Motor neuron (in vitro differentiated cells): ENCODE measurements at regions not wholly inside any gene's neighbourhood (a gene's known extent, or its start where the extent isn't known, plus 50 kb on each side); places are given as distances from the start of the nearest gene placed in this dataset.
"Not testable (repeated sequence)": the region's sequence is repeated elsewhere in the genome, so short reads cannot be mapped to it uniquely, and the experiment has no call there.

ENCODE experiments used
- ATAC-seq, 8 experiments: fragments of 200-7000 bp; cut with Tn5 transposase; replicated peaks in 6 of 8; 2 replicates each; pipeline ENCODE4 v1.8.0; 2021; ENCODE audit warnings: mild to moderate bottlenecking in 8 of 8, moderate library complexity in 8 of 8
- H3K27ac ChIP-seq, 2 donors: fragments of 250-450 bp; sonication (Bioruptor Pico); 2 replicates each; pipeline ENCODE4 v1.9.0; 2021; ENCODE audit warnings: antibody characterized with exemption in 2 of 2, mild to moderate bottlenecking in 2 of 2, moderate library complexity in 1 of 2
- H3K4me1 ChIP-seq, 2 donors: fragments of 250-450 bp; sonication (Bioruptor Pico); replicated peaks in 1 of 2; 2 replicates each; pipeline ENCODE4 v1.6.1; 2021; ENCODE audit warnings: antibody characterized with exemption in 2 of 2, mild to moderate bottlenecking in 2 of 2, moderate library complexity in 1 of 2
- H3K4me3 ChIP-seq, 5 donors: fragments of 250-450 bp; sonication (Bioruptor Pico); 2 replicates each; pipeline ENCODE4 v1.9.0; 2021; ENCODE audit warnings: antibody characterized with exemption in 5 of 5, mild to moderate bottlenecking in 5 of 5, moderate library complexity in 4 of 5
- WGBS, 10 experiments: fragments of 450-650 bp; shearing (Covaris generic); methylation state at CpG; one replicate each; pipeline ENCODE4 v1.0.0; 2022; 5-methylcytosine and 5-hydroxymethylcytosine counted together
- in situ Hi-C, 9 experiments: fragments of 400-800 bp; cut with MboI; loops; one replicate each; pipeline ENCODE4 v1.15.0; 2021; ENCODE audit warnings: low sequenced_read_pairs in 9 of 9, low pct_unique_long_range_greater_than_20kb in 2 of 9; ENCODE audit not compliant: unreplicated experiment in 9 of 9

GRCh38 chr20:50362177-50362576 is 148.0 kb upstream of the PTPN1 start:
- WGBS, 10 experiments: 67 to 100% (median 87%) methylated on average over 1 to 3 of the region's 6 CpGs; no CpG with 5 or more reads in 3 of the 10 experiments
- H3K27ac ChIP-seq, H3K4me3 ChIP-seq, H3K4me1 ChIP-seq, ATAC-seq: not testable (repeated sequence)
- in situ Hi-C loops: loop anchor here in 1 of 9 experiments (25.0 kb wide), 1 partner anchor 150 kb away; no protein-coding TSS in a partner anchor

DNA sequence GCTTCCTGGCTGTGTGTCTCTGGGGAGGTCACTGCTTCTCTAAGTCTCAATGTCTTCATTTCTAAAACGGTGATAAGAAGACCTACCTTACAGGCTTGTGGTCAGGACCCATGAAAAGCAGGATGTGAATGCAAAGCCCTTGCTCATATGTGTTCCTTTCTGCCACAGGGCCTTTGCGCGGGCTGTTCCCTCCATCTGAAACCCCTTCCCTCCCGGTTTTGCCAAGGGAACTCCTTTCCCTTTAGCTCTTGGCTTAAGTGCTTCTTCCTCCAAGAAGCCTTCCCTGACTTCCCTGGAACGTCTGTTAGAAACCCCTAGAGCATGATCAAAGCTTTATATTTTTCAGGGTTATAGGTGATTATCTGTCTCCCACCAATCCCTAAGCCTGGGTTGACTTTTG is 147.2 kb upstream of the PTPN1 start:
- in situ Hi-C loops: loop anchor here in 1 of 9 experiments (25.0 kb wide), 1 partner anchor 151 kb away; no protein-coding TSS in a partner anchor
- no peak overlapping the region for H3K27ac ChIP-seq
- no peak for ATAC-seq
- H3K4me3 ChIP-seq: no peak overlapping the region
- WGBS, 10 experiments: 0 to 100% (median 25%) methylated on average over 1 to 5 of the region's 5 CpGs; no CpG with 5 or more reads in 2 of the 10 experiments
- H3K4me1 ChIP-seq: no peaks in the 10 kb centered on the region

GRCh38 chr20:50363479-50363878 is 146.7 kb upstream of the PTPN1 start:
- no peak for ATAC-seq
- in situ Hi-C loops: loop anchor here in 1 of 9 experiments (25.0 kb wide), 1 partner anchor 151 kb away; no protein-coding TSS in a partner anchor
- no peak overlapping the region for H3K4me3 ChIP-seq
- 50 to 87% (median 75%) methylated on average over 1 to 5 of the region's 5 CpGs; no CpG with 5 or more reads in 5 of the 10 experiments for WGBS, 10 experiments
- no peak overlapping the region for H3K27ac ChIP-seq
- H3K4me1 ChIP-seq: no peaks in the 10 kb centered on the region

GRCh38 chr20:50364542-50364941 is 145.6 kb upstream of the PTPN1 start:
- WGBS, 10 experiments: 0 to 68% (median 33%) methylated on average over 1 to 6 of the region's 6 CpGs; no CpG with 5 or more reads in 2 of the 10 experiments
- H3K4me1 ChIP-seq: no peaks in the 10 kb centered on the region
- H3K27ac ChIP-seq: no peak overlapping the region
- in situ Hi-C loops: loop anchor here in 1 of 9 experiments (25.0 kb wide), 1 partner anchor 152 kb away; no protein-coding TSS in a partner anchor
- H3K4me3 ChIP-seq: no peak overlapping the region
- ATAC-seq: no peak

DNA sequence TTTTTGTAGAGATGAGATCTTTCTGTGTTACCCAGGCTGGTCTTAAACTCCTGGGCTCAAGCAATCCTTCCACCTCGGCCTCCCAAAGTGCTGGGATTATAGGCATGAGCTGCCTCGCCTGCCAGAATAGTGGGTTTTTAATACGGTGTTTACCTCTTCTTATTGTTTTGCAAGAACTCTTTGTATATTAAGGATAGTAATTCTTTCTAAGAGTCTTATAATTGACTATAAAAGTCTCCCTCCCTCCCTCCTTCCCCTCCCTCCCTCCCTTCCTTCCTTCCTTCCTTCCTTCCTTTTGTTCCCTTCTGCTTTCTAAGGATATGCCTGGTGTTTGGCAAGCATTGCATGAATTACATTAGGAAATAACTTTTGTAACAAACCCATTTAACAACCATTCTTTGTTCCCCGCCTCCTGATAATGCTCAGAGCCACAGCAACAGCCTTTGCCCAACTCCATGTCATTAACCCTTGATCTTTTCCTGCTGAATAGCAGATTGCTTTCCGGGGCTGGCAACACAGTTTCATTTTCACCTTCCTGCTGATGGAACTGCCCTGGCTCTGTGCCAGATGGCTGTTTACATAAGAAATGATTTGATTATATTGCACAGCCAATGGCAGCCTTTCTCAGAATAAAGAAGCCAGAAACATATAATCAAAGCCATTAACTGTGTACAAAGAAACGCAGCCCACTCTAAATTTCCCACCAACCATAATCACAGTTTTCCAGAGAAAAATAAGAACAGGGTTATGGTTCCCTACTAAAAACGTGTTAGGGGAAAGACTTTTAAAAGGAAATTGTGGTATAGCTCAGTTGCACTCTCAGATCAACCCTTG is 143.7 kb upstream of the PTPN1 start:
- WGBS, 10 experiments: 6 to 56% (median 25%) methylated on average over 1 to 5 of the region's 7 CpGs; no CpG with 5 or more reads in 1 of the 10 experiments
- H3K27ac ChIP-seq: no peak overlapping the region
- no peak overlapping the region for H3K4me3 ChIP-seq
- ATAC-seq: peak; percentile 19 to 83 (median 74)
- no peaks in the 10 kb centered on the region for H3K4me1 ChIP-seq
- in situ Hi-C loops: loop anchor here in 1 of 9 experiments (25.0 kb wide), 1 partner anchor 154 kb away; no protein-coding TSS in a partner anchor

GRCh38 chr20:50367104-50367674 is 143.0 kb upstream of the PTPN1 start:
- Histone ChIP-seq H3K4me3 (no peak overlapping the region), H3K4me1 (no peaks in the 10 kb centered on the region), H3K27ac (no peak overlapping the region)
- WGBS, 10 experiments: 50 to 100% (median 68%) methylated on average over 1 to 5 of the region's 5 CpGs
- no peak for ATAC-seq
- in situ Hi-C loops: loop anchor here in 1 of 9 experiments (25.0 kb wide), 1 partner anchor 155 kb away; no protein-coding TSS in a partner anchor

DNA sequence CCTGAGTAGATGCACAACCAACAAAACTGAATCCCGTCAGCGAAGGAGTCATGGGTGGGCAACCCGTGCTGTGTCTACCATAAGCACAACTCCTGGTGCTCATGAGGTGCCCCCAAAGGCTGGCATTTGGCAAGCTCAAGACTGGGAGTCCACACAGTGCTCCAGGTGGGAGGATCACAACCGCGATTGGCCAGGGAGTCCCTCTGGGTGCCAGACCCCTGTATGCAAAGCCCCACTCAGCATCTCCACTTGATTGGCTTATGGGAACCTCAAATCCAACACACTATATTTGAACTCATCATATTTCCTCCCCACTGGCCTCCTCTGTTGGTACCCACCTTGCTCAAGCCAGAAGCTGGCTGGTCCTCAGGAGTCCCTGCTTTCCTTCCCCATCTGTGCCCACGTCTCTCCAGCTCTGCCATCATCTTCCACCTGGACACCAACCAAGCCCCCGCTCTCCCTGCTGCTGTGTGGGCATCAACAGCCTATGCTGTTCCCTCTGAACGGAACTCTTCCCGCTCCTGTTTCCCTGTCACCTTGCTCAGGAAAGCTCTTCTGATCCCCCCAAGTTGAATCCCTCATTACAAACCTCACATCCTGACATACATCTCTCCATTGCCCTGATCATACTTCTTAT is 142.3 kb upstream of the PTPN1 start:
- no peaks in the 10 kb centered on the region for H3K4me1 ChIP-seq
- no peak overlapping the region for H3K4me3 ChIP-seq
- in situ Hi-C loops: loop anchor here in 1 of 9 experiments (25.0 kb wide), 1 partner anchor 156 kb away; no protein-coding TSS in a partner anchor
- H3K27ac ChIP-seq: no peak overlapping the region
- 57 to 100% (median 92%) methylated on average over 2 to 5 of the region's 9 CpGs; no CpG with 5 or more reads in 5 of the 10 experiments for WGBS, 10 experiments
- no peak for ATAC-seq

DNA sequence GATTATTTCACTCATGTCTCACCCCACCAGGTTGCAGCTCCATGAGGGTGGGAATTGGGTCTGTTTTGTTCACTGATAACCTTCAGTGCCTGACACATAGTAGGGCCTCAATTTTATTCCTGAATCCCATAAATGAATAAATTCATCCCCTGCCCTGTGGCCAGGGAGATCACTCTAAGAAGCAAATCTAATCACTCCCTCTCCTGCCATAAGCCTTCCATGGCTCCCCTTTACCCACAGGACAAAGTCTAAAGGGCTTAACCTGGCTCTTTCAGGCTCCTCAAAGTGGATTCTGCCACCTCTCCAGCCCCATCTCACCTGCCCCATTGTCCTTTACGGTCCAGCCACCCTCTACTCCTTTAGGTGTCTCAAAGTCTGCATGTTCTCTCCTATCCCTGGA is 141.8 kb upstream of the PTPN1 start:
- WGBS, 10 experiments: 30 to 100% (median 83%) methylated on average over 1 of the region's 1 CpG; no CpG with 5 or more reads in 5 of the 10 experiments
- H3K4me1 ChIP-seq: no peaks in the 10 kb centered on the region
- in situ Hi-C loops: loop anchor here in 1 of 9 experiments (25.0 kb wide), 1 partner anchor 156 kb away; no protein-coding TSS in a partner anchor
- no peak for ATAC-seq
- no peak overlapping the region for H3K4me3 ChIP-seq
- no peak overlapping the region for H3K27ac ChIP-seq

DNA sequence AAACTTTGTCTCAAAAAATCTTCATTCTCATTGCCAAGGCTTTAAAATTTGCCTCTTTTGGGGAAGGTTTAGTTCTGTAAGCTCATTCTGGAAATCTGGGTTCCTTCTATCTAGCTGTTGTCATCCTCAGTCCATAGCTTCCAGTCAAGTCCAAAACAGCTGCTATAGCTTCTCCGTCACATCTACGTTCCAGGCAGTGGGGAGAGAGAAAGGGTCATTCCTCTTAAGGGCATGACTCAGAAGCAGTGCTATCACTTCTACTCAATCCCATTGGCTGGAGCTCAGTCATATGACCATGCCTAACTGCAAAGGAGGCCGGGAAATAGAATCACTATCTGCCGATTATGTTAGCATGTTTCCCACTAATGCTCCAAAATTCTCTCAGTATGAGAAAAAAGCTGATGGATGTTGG is 141.4 kb upstream of the PTPN1 start:
- 58 to 100% (median 80%) methylated on average over 1 to 4 of the region's 4 CpGs; no CpG with 5 or more reads in 3 of the 10 experiments for WGBS, 10 experiments
- in situ Hi-C loops: loop anchor here in 1 of 9 experiments (25.0 kb wide), 1 partner anchor 157 kb away; no protein-coding TSS in a partner anchor
- no peak overlapping the region for H3K4me3 ChIP-seq
- no peaks in the 10 kb centered on the region for H3K4me1 ChIP-seq
- no peak overlapping the region for H3K27ac ChIP-seq
- ATAC-seq: peak in 2 of 8 experiments; percentile 19 to 34

- ATAC-seq: no peak
- in situ Hi-C loops: loop anchor here in 1 of 9 experiments (25.0 kb wide), 1 partner anchor 157 kb away; no protein-coding TSS in a partner anchor
- Histone ChIP-seq H3K4me3 (no peak overlapping the region), H3K4me1 (no peaks in the 10 kb centered on the region), H3K27ac (no peak overlapping the region)
- WGBS, 10 experiments: 40 to 79% (median 67%) methylated on average over 1 to 7 of the region's 13 CpGs; no CpG with 5 or more reads in 2 of the 10 experiments
Observed at GRCh38 chr20:50369225-50370035, 140.8 kb upstream of the PTPN1 start.

DNA sequence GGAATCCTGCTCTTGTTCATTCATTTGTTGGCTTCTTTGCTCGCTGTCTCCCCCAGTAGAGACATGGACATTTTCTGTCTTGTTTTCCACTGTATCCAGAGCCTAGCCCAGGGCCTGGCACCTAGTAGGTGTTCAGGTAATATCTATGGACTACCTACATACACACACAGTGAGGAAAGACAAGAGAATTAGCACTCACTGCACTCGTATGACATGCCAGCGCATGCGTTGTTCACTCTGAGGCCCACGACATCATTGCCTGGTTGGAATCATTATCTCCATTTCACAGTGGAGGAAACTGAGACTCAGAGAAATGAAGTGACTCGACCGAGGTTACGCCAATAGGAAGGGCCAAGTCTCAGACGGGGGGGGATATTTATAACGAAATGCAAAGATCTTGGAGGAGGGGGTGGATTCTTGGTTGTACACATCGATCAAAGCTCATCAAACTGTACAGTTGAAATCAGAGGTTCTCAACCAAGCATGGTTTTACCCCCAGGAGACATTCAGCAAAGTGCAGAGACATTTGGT is 140.1 kb upstream of the PTPN1 start:
- 70 to 100% (median 93%) methylated on average over 1 to 11 of the region's 11 CpGs; no CpG with 5 or more reads in 1 of the 10 experiments for WGBS, 10 experiments
- in situ Hi-C loops: loop anchor here in 1 of 9 experiments (25.0 kb wide), 1 partner anchor 158 kb away; no protein-coding TSS in a partner anchor
- no peak for ATAC-seq
- Histone ChIP-seq H3K4me3 (no peak overlapping the region), H3K27ac (no peak overlapping the region), H3K4me1 (no peaks in the 10 kb centered on the region)
